Globus pallidus (tissue), 1 donor: ENCODE measurements at regions not wholly inside any gene's neighbourhood (a gene's known extent, or its start where the extent isn't known, plus 50 kb on each side); places are given as distances from the start of the nearest gene placed in this dataset.

ENCODE experiments used
- DNase-seq: peaks from one replicate; pipeline ENCODE4 v3.0.0-alpha.2; 2015; ENCODE audit warnings: low spot score

GRCh38 chr16:86118467-86119307, 219.7 kb downstream of the IRF8 start:
- DNase-seq = no peak

GRCh38 chr16:86120201-86121192, 221.5 kb downstream of the IRF8 start:
- no peak for DNase-seq

- no peak for DNase-seq
Observed at GRCh38 chr16:86121374-86122010, 222.5 kb downstream of the IRF8 start.

GRCh38 chr16:86122681-86123342, 223.8 kb downstream of the IRF8 start:
- DNase-seq = no peak

GRCh38 chr16:86124321-86124720, 225.4 kb downstream of the IRF8 start:
- no peak for DNase-seq

GRCh38 chr16:86126891-86127290, 227.9 kb downstream of the IRF8 start:
- DNase-seq = no peak

- no peak for DNase-seq
Observed at GRCh38 chr16:86127366-86127765, 228.4 kb downstream of the IRF8 start.

GRCh38 chr16:86128246-86128645, 229.3 kb downstream of the IRF8 start:
- DNase-seq = no peak

GRCh38 chr16:86129541-86129940, 230.6 kb downstream of the IRF8 start:
- no peak for DNase-seq

GRCh38 chr16:86133377-86133776, 234.4 kb downstream of the IRF8 start:
- DNase-seq = no peak

GRCh38 chr16:86133847-86134375, 234.9 kb downstream of the IRF8 start:
- DNase-seq = no peak

- no peak for DNase-seq
Observed at GRCh38 chr16:86134802-86135461, 236.0 kb downstream of the IRF8 start.

- DNase-seq = no peak
Observed at GRCh38 chr16:86137359-86137758, 238.4 kb downstream of the IRF8 start.

- no peak for DNase-seq
Observed at GRCh38 chr16:86138121-86139085, 239.4 kb downstream of the IRF8 start.

- no peak for DNase-seq
Observed at GRCh38 chr16:86142801-86143236, 243.9 kb downstream of the IRF8 start.

- no peak for DNase-seq
Observed at GRCh38 chr16:86143666-86144065, 244.7 kb downstream of the IRF8 start.

GRCh38 chr16:86145669-86146068, 246.7 kb downstream of the IRF8 start:
- DNase-seq = no peak

GRCh38 chr16:86150641-86151238, 251.8 kb downstream of the IRF8 start:
- DNase-seq = no peak

GRCh38 chr16:86151239-86151851, 252.4 kb downstream of the IRF8 start:
- no peak for DNase-seq
